NCI-H2196 (cell line): ENCODE measurements at regions not wholly inside any gene's neighbourhood (a gene's known extent, or its start where the extent isn't known, plus 50 kb on each side); places are given as distances from the start of the nearest gene placed in this dataset.

Experiments
- DNase-seq: peaks from one replicate; lab custom pipeline; 2025; ENCODE audit not compliant: unreplicated experiment; lab: John Stamatoyannopoulos, UW

- DNase-seq, result no peak
Measured at GRCh38 chr12:92288561-92288960, 142.9 kb upstream of the BTG1 start.

GRCh38 chr12:92278378-92278828, 132.8 kb upstream of the BTG1 start:
- DNase-seq, result no peak

GRCh38 chr12:92277795-92278194, 132.1 kb upstream of the BTG1 start:
- DNase-seq, result no peak

- no peak for DNase-seq
Measured at GRCh38 chr12:92276276-92276675, 130.6 kb upstream of the BTG1 start.

GRCh38 chr12:92275443-92276154, 130.0 kb upstream of the BTG1 start:
- DNase-seq, result no peak

GRCh38 chr12:92273076-92273475, 127.4 kb upstream of the BTG1 start:
- no peak for DNase-seq

GRCh38 chr12:92272061-92272964, 126.7 kb upstream of the BTG1 start:
- no peak for DNase-seq

GRCh38 chr12:92271341-92271740, 125.7 kb upstream of the BTG1 start:
- DNase-seq, result no peak

- DNase-seq, result no peak
Measured at GRCh38 chr12:92270521-92270920, 124.9 kb upstream of the BTG1 start.

- DNase-seq, result no peak
Measured at GRCh38 chr12:92268946-92269345, 123.3 kb upstream of the BTG1 start.

- DNase-seq, result no peak
Measured at GRCh38 chr12:92261692-92262091, 116.0 kb upstream of the BTG1 start.

- DNase-seq, result no peak
Measured at GRCh38 chr12:92261071-92261470, 115.4 kb upstream of the BTG1 start.

GRCh38 chr12:92259696-92260251, 114.1 kb upstream of the BTG1 start:
- DNase-seq, result no peak

GRCh38 chr12:92259291-92259690, 113.6 kb upstream of the BTG1 start:
- DNase-seq, result no peak

- no peak for DNase-seq
Measured at GRCh38 chr12:92257261-92257660, 111.6 kb upstream of the BTG1 start.

- DNase-seq, result no peak
Measured at GRCh38 chr12:92255741-92256140, 110.1 kb upstream of the BTG1 start.

GRCh38 chr12:92253301-92253700, 107.7 kb upstream of the BTG1 start:
- no peak for DNase-seq

- DNase-seq, result no peak
Measured at GRCh38 chr12:92248977-92249376, 103.3 kb upstream of the BTG1 start.

- DNase-seq, result no peak
Measured at GRCh38 chr12:92244036-92244435, 98.4 kb upstream of the BTG1 start.

- no peak for DNase-seq
Measured at GRCh38 chr12:92242907-92243306, 97.3 kb upstream of the BTG1 start.

- no peak for DNase-seq
Measured at GRCh38 chr12:92237762-92238523, 92.3 kb upstream of the BTG1 start.
